ENCODE measurements at regions not wholly inside any gene's neighbourhood (a gene's known extent, or its start where the extent isn't known, plus 50 kb on each side); places are given as distances from the start of the nearest gene placed in this dataset.

GRCh38 chr6:156510242-156510641, 266.9 kb upstream of the ARID1B start:
- no peaks in the 10 kb centered on the region for H3K9me3 Mint-ChIP-seq
- TF ChIP-seq EZH2phosphoT487 (IDR thresholded peaks at IDR 0.05) (no peak), EZH2 (IDR thresholded peaks at IDR 0.05) (no peak), CTCF (IDR thresholded peaks at IDR 0.05) (no peak)
- H3K4me1 ChIP-seq = no peaks in the 10 kb centered on the region
- no peaks in the 10 kb centered on the region for H3K9me3 ChIP-seq (ENCODE audit: low read depth)
- no peaks in the 10 kb centered on the region for H3F3A ChIP-seq (ENCODE audit: low read depth)
- no peak overlapping the region for H3K4me2 ChIP-seq
- no peak overlapping the region for H2AFZ ChIP-seq (replicated peaks)
- no peaks in the 10 kb centered on the region for H3K27me3 ChIP-seq
- H3K27me3 Mint-ChIP-seq (ENCODE audit: insufficient read depth, low read depth) = peaks cover 3% of the 10 kb centered on the region
- no peak overlapping the region for H3K4me3 ChIP-seq
- H4K20me1 ChIP-seq (ENCODE audit: low read depth) = no peaks in the 10 kb centered on the region
- H3K27ac ChIP-seq = no peak overlapping the region
- no peak overlapping the region for H3K9ac ChIP-seq
- H3K27ac Mint-ChIP-seq = no peak overlapping the region
- no peak overlapping the region for H3K4me3 Mint-ChIP-seq
- no peaks in the 10 kb centered on the region for H3K36me3 ChIP-seq
- no peaks in the 10 kb centered on the region for H3K79me2 ChIP-seq (ENCODE audit: low read depth)
- no peaks in the 10 kb centered on the region for H3K36me3 Mint-ChIP-seq
- no peaks in the 10 kb centered on the region for H3K4me1 Mint-ChIP-seq
- no peak for DNase-seq (ENCODE audit: low spot score)

GRCh38 chr6:156509496-156509895, 267.7 kb upstream of the ARID1B start:
- DNase-seq (ENCODE audit: low spot score) = no peak
- H3K36me3 ChIP-seq = no peaks in the 10 kb centered on the region
- Mint-ChIP-seq H3K9me3 (no peaks in the 10 kb centered on the region), H3K4me1 (no peaks in the 10 kb centered on the region), H3K27ac (no peak overlapping the region), H3K36me3 (no peaks in the 10 kb centered on the region), H3K27me3 (ENCODE audit: insufficient read depth, low read depth) (peaks cover 3% of the 10 kb centered on the region), H3K4me3 (no peak overlapping the region)
- TF ChIP-seq EZH2phosphoT487 (IDR thresholded peaks at IDR 0.05) (no peak), CTCF (IDR thresholded peaks at IDR 0.05) (no peak), EZH2 (IDR thresholded peaks at IDR 0.05) (no peak)
- H3K4me2 ChIP-seq = no peak overlapping the region
- H3K27ac ChIP-seq = no peak overlapping the region
- H4K20me1 ChIP-seq (ENCODE audit: low read depth) = no peaks in the 10 kb centered on the region
- no peak overlapping the region for H2AFZ ChIP-seq (replicated peaks)
- H3F3A ChIP-seq (ENCODE audit: low read depth) = no peaks in the 10 kb centered on the region
- no peaks in the 10 kb centered on the region for H3K9me3 ChIP-seq (ENCODE audit: low read depth)
- H3K9ac ChIP-seq = no peak overlapping the region
- no peak overlapping the region for H3K4me3 ChIP-seq
- no peaks in the 10 kb centered on the region for H3K27me3 ChIP-seq
- H3K4me1 ChIP-seq = no peaks in the 10 kb centered on the region
- H3K79me2 ChIP-seq (ENCODE audit: low read depth) = no peaks in the 10 kb centered on the region

- no peaks in the 10 kb centered on the region for H3F3A ChIP-seq (ENCODE audit: low read depth)
- Mint-ChIP-seq H3K27ac (no peak overlapping the region), H3K4me3 (no peak overlapping the region), H3K36me3 (no peaks in the 10 kb centered on the region), H3K27me3 (ENCODE audit: insufficient read depth, low read depth) (peaks cover 3% of the 10 kb centered on the region), H3K9me3 (no peaks in the 10 kb centered on the region), H3K4me1 (no peaks in the 10 kb centered on the region)
- H2AFZ ChIP-seq (replicated peaks) = no peak overlapping the region
- H3K36me3 ChIP-seq = no peaks in the 10 kb centered on the region
- no peak for DNase-seq (ENCODE audit: low spot score)
- no peak overlapping the region for H3K27ac ChIP-seq
- H3K9me3 ChIP-seq (ENCODE audit: low read depth) = no peaks in the 10 kb centered on the region
- TF ChIP-seq EZH2phosphoT487 (IDR thresholded peaks at IDR 0.05) (no peak), CTCF (IDR thresholded peaks at IDR 0.05) (no peak), EZH2 (IDR thresholded peaks at IDR 0.05) (no peak)
- no peak overlapping the region for H3K4me3 ChIP-seq
- H3K4me2 ChIP-seq = no peak overlapping the region
- no peaks in the 10 kb centered on the region for H4K20me1 ChIP-seq (ENCODE audit: low read depth)
- H3K9ac ChIP-seq = no peak overlapping the region
- no peaks in the 10 kb centered on the region for H3K79me2 ChIP-seq (ENCODE audit: low read depth)
- H3K27me3 ChIP-seq = no peaks in the 10 kb centered on the region
- H3K4me1 ChIP-seq = no peaks in the 10 kb centered on the region
Observed at GRCh38 chr6:156508923-156509322, 268.3 kb upstream of the ARID1B start.

GRCh38 chr6:156508126-156508525, 269.1 kb upstream of the ARID1B start:
- H3K36me3 ChIP-seq = no peaks in the 10 kb centered on the region
- no peak overlapping the region for H3K4me3 Mint-ChIP-seq

More at GRCh38 chr6:156508126-156508525, 269.1 kb upstream of the ARID1B start:
- no peak overlapping the region for H3K27ac Mint-ChIP-seq
- no peaks in the 10 kb centered on the region for H3K4me1 Mint-ChIP-seq
- TF ChIP-seq EZH2 (IDR thresholded peaks at IDR 0.05) (no peak), EZH2phosphoT487 (IDR thresholded peaks at IDR 0.05) (no peak), CTCF (IDR thresholded peaks at IDR 0.05) (no peak)
- H3K4me2 ChIP-seq = no peak overlapping the region
- H3K4me3 ChIP-seq = no peak overlapping the region
- H3K9me3 Mint-ChIP-seq = no peaks in the 10 kb centered on the region
- H3K36me3 Mint-ChIP-seq = no peaks in the 10 kb centered on the region
- H3K27me3 ChIP-seq = no peaks in the 10 kb centered on the region
- no peak overlapping the region for H2AFZ ChIP-seq (replicated peaks)
- H3K27me3 Mint-ChIP-seq (ENCODE audit: insufficient read depth, low read depth) = no peaks in the 10 kb centered on the region
- H3F3A ChIP-seq (ENCODE audit: low read depth) = no peaks in the 10 kb centered on the region
- no peaks in the 10 kb centered on the region for H3K9me3 ChIP-seq (ENCODE audit: low read depth)
- no peaks in the 10 kb centered on the region for H3K79me2 ChIP-seq (ENCODE audit: low read depth)
- no peak for DNase-seq (ENCODE audit: low spot score)
- H3K27ac ChIP-seq = no peak overlapping the region
- no peaks in the 10 kb centered on the region for H3K4me1 ChIP-seq
- H4K20me1 ChIP-seq (ENCODE audit: low read depth) = no peaks in the 10 kb centered on the region
- H3K9ac ChIP-seq = no peak overlapping the region

Data from neural progenitor cell (in vitro differentiated cells).